HPDE6-E6E7 (cell line): ENCODE measurements at regions not wholly inside any gene's neighbourhood (a gene's known extent, or its start where the extent isn't known, plus 50 kb on each side); places are given as distances from the start of the nearest gene placed in this dataset.

Experiments used
- DNase-seq: peaks from one replicate; pipeline ENCODE4 v3.0.0; 2011; ENCODE audit warnings: missing footprints; ENCODE audit errors: extremely low spot score

GRCh38 chr17:77885678-77886386 is 72.7 kb upstream of the TNRC6C start:
- DNase-seq, result no peak

- no peak for DNase-seq
Measured at GRCh38 chr17:77886387-77886728, 72.1 kb upstream of the TNRC6C start.

GRCh38 chr17:77887110-77887463 is 71.4 kb upstream of the TNRC6C start:
- DNase-seq, result no peak

DNA sequence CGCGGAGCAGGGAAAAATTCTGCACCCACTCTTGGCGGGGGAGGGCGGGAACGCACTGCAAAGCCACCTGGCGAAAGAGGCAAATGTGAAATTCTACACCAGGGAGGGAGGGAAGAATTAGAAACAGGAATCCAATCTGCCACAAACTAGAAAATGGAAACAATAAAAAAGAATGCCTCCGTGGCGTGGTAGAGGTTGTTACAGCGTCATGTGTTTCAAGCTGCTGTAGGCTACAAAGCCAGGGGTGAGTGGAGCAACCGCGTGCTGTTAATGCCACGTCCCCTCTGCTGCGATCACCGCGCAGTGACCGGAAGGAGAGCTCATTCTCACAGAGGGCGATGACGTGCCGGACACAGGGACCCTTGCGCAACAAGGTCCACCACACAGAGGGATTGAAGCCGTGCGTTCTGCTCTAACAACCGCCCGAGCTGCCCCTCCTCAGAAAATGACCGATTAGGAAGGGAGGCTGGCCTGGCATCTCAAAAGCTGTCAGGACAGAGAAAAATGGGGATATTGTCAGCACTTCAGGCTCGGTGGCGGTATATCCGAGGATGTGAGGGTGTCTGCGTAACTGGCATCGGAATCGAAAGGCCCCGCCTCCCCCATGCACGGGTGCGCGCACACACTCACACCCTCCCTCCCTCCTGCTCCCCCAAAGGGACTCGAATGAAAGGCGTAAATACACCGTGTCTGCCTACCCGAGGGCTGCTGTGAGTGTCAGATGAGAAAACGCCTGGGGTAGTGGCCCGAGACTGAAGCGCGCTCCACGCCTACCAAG is 70.8 kb upstream of the TNRC6C start:
- no peak for DNase-seq

GRCh38 chr17:77888242-77889134 is 70.0 kb upstream of the TNRC6C start:
- DNase-seq, result no peak

DNA sequence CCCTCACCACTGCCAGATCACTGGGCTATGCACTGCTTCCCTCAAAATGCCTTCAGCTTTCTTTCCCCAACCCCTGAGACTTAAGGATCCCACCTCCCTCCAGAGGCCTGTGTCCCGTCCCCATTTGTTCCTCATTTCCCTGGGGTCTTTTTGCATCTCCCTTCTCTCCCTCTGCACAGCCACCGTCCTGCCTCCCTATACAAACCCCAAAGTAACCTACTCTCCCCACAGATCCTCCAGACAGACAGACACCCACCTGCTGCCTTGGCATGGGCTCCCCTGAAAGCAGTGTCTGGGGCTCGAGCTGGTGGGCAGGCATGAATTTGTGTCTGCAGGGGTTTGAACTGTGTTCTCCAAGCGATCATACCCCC is 69.4 kb upstream of the TNRC6C start:
- no peak for DNase-seq

- DNase-seq, result no peak
Measured at GRCh38 chr17:77889866-77890760, 68.4 kb upstream of the TNRC6C start.

- no peak for DNase-seq
Measured at GRCh38 chr17:77890771-77891170, 67.7 kb upstream of the TNRC6C start.

DNA sequence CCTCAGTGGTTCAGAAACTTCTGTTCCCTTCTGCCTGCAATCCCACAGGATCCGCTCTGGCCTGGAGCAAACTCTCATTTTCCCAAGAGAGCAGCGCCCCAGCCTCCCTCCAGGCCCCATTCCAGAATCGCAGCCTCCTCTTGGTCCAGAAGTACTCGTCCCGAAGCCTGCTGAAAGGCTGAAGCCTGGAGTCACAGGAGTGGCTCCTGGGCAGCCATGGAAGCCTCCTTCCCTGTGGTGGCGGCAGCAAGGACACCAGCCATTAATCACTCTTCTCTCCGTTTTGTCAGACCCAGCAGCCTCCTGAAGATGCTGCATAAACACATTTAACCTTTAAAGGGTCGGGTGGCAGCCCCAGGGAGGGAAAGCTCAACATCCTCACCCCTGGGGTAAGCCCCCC is 66.9 kb upstream of the TNRC6C start:
- DNase-seq, result no peak

- no peak for DNase-seq
Measured at GRCh38 chr17:77892031-77892430, 66.5 kb upstream of the TNRC6C start.

DNA sequence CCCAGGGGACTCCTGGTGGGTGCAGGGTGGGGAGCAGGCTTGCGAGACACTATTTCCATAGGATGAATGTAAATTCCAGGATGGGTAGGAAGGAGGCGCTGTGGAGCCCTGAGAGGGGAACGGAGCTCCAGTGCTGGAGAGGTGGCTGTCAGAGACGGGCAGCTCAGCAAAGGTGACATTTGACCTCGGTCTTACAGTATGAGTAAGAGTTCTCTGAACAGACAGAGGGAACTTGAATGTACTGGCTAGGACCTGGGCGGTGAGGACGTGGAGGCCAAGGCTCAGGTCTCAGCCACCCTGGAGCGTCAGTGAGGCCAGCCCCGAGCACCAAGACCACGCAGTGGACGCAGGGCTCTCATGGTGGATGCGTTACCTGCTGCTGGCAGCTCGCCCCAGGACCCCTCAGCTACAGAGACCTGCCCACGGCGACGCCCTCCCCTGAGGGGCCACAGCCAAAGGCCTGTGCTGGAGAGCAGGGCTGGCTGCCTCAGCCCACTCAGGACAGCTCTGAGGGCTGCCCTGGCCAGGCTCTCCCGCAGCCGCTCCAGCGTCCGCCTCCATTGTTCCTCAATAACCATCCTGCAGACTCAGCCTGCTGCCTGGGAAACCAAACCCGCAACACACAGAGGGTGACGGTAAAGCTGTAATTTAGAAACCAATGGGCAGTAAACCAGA is 65.9 kb upstream of the TNRC6C start:
- DNase-seq, result no peak

- no peak for DNase-seq
Measured at GRCh38 chr17:77893144-77894044, 65.1 kb upstream of the TNRC6C start.

- no peak for DNase-seq
Measured at GRCh38 chr17:77894126-77894956, 64.2 kb upstream of the TNRC6C start.

DNA sequence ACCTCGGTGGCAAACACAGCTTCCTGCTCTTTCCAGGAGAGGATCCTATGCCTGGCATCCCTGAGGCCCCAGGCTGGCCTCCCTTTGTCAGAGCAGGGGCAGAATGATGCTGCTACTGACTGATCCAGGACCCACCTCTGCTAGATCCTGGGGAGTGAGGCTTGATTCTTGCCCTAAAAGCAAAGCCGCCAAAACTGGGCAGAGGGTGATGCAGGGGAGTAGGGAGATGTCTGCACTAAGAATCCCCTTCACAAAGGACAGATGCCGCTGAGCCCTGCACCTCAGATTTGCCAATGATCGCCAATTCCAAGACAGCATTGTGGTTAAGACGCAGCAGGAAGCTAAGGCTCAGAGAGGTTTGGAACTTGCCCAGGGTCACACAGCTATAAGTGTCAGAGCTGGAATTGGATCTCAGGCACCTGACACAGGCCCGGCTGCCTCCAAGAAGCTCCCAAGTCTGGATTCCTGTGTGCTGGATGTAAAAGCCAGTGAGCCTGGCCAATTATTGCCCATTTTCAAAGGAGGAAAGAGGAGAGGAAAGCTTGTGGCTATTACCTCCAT is 60.7 kb upstream of the TNRC6C start:
- DNase-seq, result no peak

DNA sequence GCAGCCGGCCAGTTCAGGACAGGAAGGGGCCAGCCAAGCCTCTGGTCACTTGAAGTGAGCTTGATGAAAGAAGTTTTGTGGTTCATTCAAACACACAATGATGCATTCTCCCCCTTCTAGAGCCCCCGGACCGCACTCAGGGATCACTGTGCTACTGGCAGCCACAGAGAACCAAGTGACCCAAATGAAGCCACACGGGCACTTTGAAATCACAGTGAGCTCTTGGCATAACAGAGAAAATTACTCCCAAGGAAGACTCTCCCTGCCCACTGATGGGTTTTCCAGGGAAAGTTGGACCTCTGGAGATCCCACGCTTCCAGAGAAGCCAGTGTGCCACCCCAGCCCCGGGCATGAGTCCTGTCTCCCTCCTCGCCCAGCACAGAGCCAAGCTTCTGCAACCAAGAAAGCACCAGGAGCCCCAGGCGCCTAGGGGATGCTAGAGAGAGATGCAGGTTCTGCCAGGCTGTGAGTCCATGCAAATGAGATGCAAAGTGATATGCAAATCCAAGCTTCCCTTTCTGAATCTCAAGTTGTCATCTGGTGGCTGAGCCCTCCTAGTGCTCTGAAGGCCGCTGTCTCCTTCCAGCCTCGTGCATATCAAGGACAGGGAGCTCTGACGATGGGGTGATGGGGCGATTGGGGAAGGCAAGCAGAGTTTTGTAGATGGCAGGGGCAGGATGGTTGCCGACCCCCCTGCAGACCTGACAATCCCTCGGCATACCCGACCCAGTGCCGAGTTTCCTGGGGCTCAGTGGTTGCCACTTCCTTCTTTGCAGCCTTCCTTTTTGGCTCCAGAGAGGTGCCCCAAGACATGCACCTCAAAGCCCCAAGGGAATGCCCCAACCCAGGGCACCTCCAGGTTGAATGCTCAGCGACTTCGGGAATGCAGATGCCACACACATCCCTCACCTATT is 59.7 kb upstream of the TNRC6C start:
- no peak for DNase-seq

GRCh38 chr17:77899498-77899897 is 59.0 kb upstream of the TNRC6C start:
- DNase-seq, result no peak

- no peak for DNase-seq
Measured at GRCh38 chr17:77901481-77901880, 57.0 kb upstream of the TNRC6C start.

GRCh38 chr17:77905266-77905665 is 53.2 kb upstream of the TNRC6C start:
- no peak for DNase-seq
